GM12878 (cell line): ENCODE measurements at regions not wholly inside any gene's neighbourhood (a gene's known extent, or its start where the extent isn't known, plus 50 kb on each side); places are given as distances from the start of the nearest gene placed in this dataset.

Experiments used
- ATAC-seq: fragments of 200-7000 bp; cut with Tn5 transposase; 3 replicates; pipeline ENCODE4 v1.9.1; 2020; ENCODE audit warnings: mild to moderate bottlenecking, moderate library complexity
- BruUV-seq: library from RNA; stranded (reverse); fragments of 400-500 nt; replicated peaks from 2 replicates; lab custom pipeline; 2021; lab: Mats Ljungman, UMichigan
- CTCF ChIA-PET: fragments of 300-600 bp; sonication (Branson Sonifier 250); formaldehyde crosslinking; extraction: SDS; loops from one replicate; lab custom pipeline; 2021; ENCODE audit warnings: inconsistent platforms; lab: Yijun Ruan, JAX
- POLR2A ChIA-PET: fragments of 350-600 bp; formaldehyde crosslinking; extraction: SDS; loops from one replicate; lab custom pipeline; 2021; ENCODE audit warnings: inconsistent platforms; lab: Charles Lee
- RAD21 ChIA-PET: fragments of 300-600 bp; sonication (Branson Sonifier 250); formaldehyde crosslinking; loops from one replicate; lab custom pipeline; 2023; ENCODE audit warnings: antibody characterized with exemption; ENCODE audit not compliant: unreplicated experiment; lab: Charles Lee
- SMC1A ChIA-PET: fragments of 300-600 bp; sonication (Branson Sonifier 250); formaldehyde crosslinking; loops from one replicate; lab custom pipeline; 2023; ENCODE audit not compliant: unreplicated experiment, uncharacterized antibody; lab: Charles Lee
- DNase-seq: peaks from one replicate; pipeline ENCODE4 v3.0.0-alpha.2; 2011; ENCODE audit warnings: low read depth, low spot score
- FAIRE-seq: peaks from 3 replicates; lab custom pipeline; 2011; peaks lifted over from hg19 to GRCh38; lab: Jason Lieb, UNC
- H2AFZ ChIP-seq: 2 replicates; pipeline ENCODE4 v1.6.0; 2011; ENCODE audit warnings: low read depth, low read length, control low read depth; ENCODE audit not compliant: control insufficient read depth
- H3K27ac ChIP-seq: 2 replicates; pipeline ENCODE4 v1.5.1; 2011; ENCODE audit warnings: control low read depth; ENCODE audit not compliant: control insufficient read depth, insufficient read depth
- H3K27me3 ChIP-seq, 2 experiments: replicated peaks in 1 of 2; 2 replicates each; pipeline versions ENCODE4 v1.6.0 to v1.6.1; 2011; ENCODE audit warnings: low read length in 1 of 2; ENCODE audit not compliant: control insufficient read depth in 2 of 2, insufficient read depth in 2 of 2
- H3K36me3 ChIP-seq, 2 experiments: 2 replicates each; pipeline ENCODE4 v1.5.1; 2011; ENCODE audit warnings: low read length in 1 of 2; ENCODE audit not compliant: control insufficient read depth in 2 of 2, insufficient read depth in 2 of 2
- H3K4me1 ChIP-seq: 2 replicates; pipeline ENCODE4 v1.6.1; 2011; ENCODE audit warnings: mild to moderate bottlenecking, low read length, moderate library complexity, mixed read lengths; ENCODE audit not compliant: control insufficient read depth, insufficient read depth
- H3K4me2 ChIP-seq: 2 replicates; pipeline ENCODE4 v1.6.0; 2011; ENCODE audit warnings: control low read depth; ENCODE audit not compliant: control insufficient read depth, insufficient read depth
- H3K4me3 ChIP-seq: fragments of 200-600 bp; sonication (generic); 2 replicates; pipeline ENCODE4 v1.5.1; 2016
- H3K79me2 ChIP-seq: 2 replicates; pipeline ENCODE4 v1.6.0; 2011; ENCODE audit warnings: low read length; ENCODE audit not compliant: control insufficient read depth, insufficient read depth
- H3K9ac ChIP-seq: 2 replicates; pipeline ENCODE4 v1.8.0; 2011; ENCODE audit warnings: low read length, control low read depth, mixed read lengths; ENCODE audit not compliant: control insufficient read depth, insufficient read depth
- H3K9me3 ChIP-seq: replicated peaks from 3 replicates; pipeline ENCODE4 v1.5.1; 2011; ENCODE audit warnings: mild to moderate bottlenecking, low read length; ENCODE audit not compliant: control insufficient read depth, insufficient read depth
- H4K20me1 ChIP-seq: 2 replicates; pipeline ENCODE4 v1.6.0; 2011; ENCODE audit not compliant: control insufficient read depth, insufficient read depth
- CBX3 ChIP-seq: fragments of 200-600 bp; sonication (generic); IDR thresholded peaks from 2 replicates; pipeline ENCODE4 v1.6.1; 2016; ENCODE audit warnings: low read depth, borderline replicate concordance
- NFYB ChIP-seq: IDR thresholded peaks from 2 replicates; pipeline ENCODE4 v1.6.1; 2011; ENCODE audit warnings: low read depth, mild to moderate bottlenecking, low read length, improper control_type of control experiment, moderate library complexity; ENCODE audit not compliant: insufficient read depth
- NR2C1 ChIP-seq: fragments of 450-650 bp; IDR thresholded peaks from 2 replicates; pipeline ENCODE4 v1.6.1; 2017; ENCODE audit warnings: antibody characterized with exemption, mild to moderate bottlenecking, moderate library complexity
- RCOR1 ChIP-seq: conservative IDR thresholded peaks from 2 replicates; pipeline ENCODE4 v1.6.1; 2012; ENCODE audit warnings: low read depth, low read length, improper control_type of control experiment
- SMAD1 ChIP-seq: fragments of 450-650 bp; IDR thresholded peaks from 2 replicates; pipeline ENCODE4 v1.6.1; 2018; ENCODE audit warnings: mild to moderate bottlenecking, low read depth; ENCODE audit not compliant: partially characterized antibody
- YBX1 ChIP-seq: fragments of 450-650 bp; IDR thresholded peaks from 2 replicates; pipeline ENCODE4 v1.6.1; 2016; ENCODE audit warnings: antibody characterized with exemption
- ZNF384 ChIP-seq: IDR thresholded peaks from 2 replicates; pipeline ENCODE4 v1.6.1; 2012; ENCODE audit warnings: low read depth, mild to moderate bottlenecking, low read length, improper control_type of control experiment, borderline replicate concordance
- ZNF622 ChIP-seq: fragments of 450-650 bp; IDR thresholded peaks from 2 replicates; pipeline ENCODE4 v1.6.1; 2017; ENCODE audit warnings: mild to moderate bottlenecking, inconsistent platforms
- WGBS: methylation state at CpG from one replicate; pipeline ENCODE4 v1.1.6; 2016; ENCODE audit warnings: low lambda C conversion rate; ENCODE audit not compliant: insufficient replicate concordance, insufficient coverage; ENCODE audit errors: missing lambda C conversion rate; 5-methylcytosine and 5-hydroxymethylcytosine counted together
- in situ Hi-C: fragments of 300-500 bp; cut with MboI; formaldehyde crosslinking; loops from 9 replicates; pipeline ENCODE4 v1.14.3; 2018; ENCODE audit warnings: mixed read lengths
- intact Hi-C: fragments of 100-400 bp; cut with micrococcal nuclease; formaldehyde crosslinking; loops from one replicate; pipeline ENCODE4 v1.14.2; 2022; ENCODE audit not compliant: unreplicated experiment
- TF ChIP-seq, protein P1 (sequence below): fragments of 450-650 bp; IDR thresholded peaks from 2 replicates; pipeline ENCODE4 v1.6.1; 2017; ENCODE audit warnings: mild to moderate bottlenecking, moderate library complexity
- TF ChIP-seq, protein P2 (sequence below): IDR thresholded peaks from 2 replicates; pipeline ENCODE4 v1.6.1; 2012; ENCODE audit warnings: low read depth, low read length, improper control_type of control experiment
- TF ChIP-seq, protein P3 (sequence below): IDR thresholded peaks from 2 replicates; pipeline ENCODE4 v1.6.1; 2011; ENCODE audit warnings: mild to moderate bottlenecking, low read depth, low read length, moderate library complexity; ENCODE audit not compliant: insufficient replicate concordance
- TF ChIP-seq, protein P4 (sequence below): fragments of 450-650 bp; conservative IDR thresholded peaks from 2 replicates; pipeline ENCODE4 v1.6.1; 2017; ENCODE audit warnings: mild to moderate bottlenecking, moderate library complexity
- TF ChIP-seq, protein P5 (sequence below): IDR thresholded peaks from 2 replicates; pipeline ENCODE4 v1.6.1; 2011; ENCODE audit warnings: low read depth, mild to moderate bottlenecking, low read length, moderate library complexity, borderline replicate concordance; ENCODE audit errors: extremely low read depth
- TF ChIP-seq, protein P6 (sequence below): fragments of 450-650 bp; IDR thresholded peaks from 2 replicates; pipeline ENCODE4 v1.6.1; 2014; ENCODE audit warnings: mild to moderate bottlenecking

DNA sequence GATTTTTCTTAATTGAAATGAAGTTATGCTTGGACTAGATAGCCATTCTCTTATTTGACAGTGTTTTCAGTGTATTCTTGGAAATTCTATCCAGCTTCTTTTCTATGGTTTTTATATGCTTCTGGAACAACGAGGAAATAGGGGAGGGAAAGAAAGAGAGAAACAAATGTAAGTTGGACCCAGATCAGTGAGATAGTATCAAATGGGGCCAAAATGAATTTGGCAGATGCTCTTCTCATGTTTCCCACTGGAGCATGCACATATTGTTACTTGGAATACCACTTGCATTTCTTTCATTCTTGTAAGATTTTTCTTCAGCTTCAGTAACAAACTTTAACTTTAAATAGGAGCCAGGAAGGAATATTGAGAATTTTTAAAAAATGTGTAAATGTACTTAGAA, 312.3 kb downstream of the PRL start:
- H3K4me1 ChIP-seq, result 0 out of 2 replicates have a peak, but pooled peaks cover 2% of the 10 kb centered on the region
- POLR2A ChIA-PET, result no interaction called here
- intact Hi-C loops, result no loop called here
- in situ Hi-C loops, result no loop called here
- H4K20me1 ChIP-seq, result no peaks in the 10 kb centered on the region
- no peaks in the 10 kb centered on the region; the same call in 1 of the 3 replicates for H3K9me3 ChIP-seq
- no peak overlapping the region for H3K27ac ChIP-seq
- CTCF ChIA-PET, result interaction anchor here (1.3 kb wide), 1 partner anchor 13 kb away, joined by 5 read pairs; no protein-coding TSS in a partner anchor
- RAD21 ChIA-PET, result interaction anchor here (0.6 kb wide), 1 partner anchor 304 kb away, joined by 3 read pairs; no protein-coding TSS in a partner anchor
- H3K4me2 ChIP-seq, result no peak overlapping the region
- DNase-seq (no peak), ATAC-seq (no peak), FAIRE-seq (no peak)
- no peaks in the 10 kb centered on the region for H3K27me3 ChIP-seq
- H3K36me3 ChIP-seq, result no peaks in the 10 kb centered on the region
- no peak overlapping the region for H2AFZ ChIP-seq
- 0% methylated on average over 1 of the region's 1 CpG for WGBS
- no TSS peak for BruUV-seq
- no peak overlapping the region for H3K4me3 ChIP-seq
- H3K79me2 ChIP-seq, result no peaks in the 10 kb centered on the region
- SMC1A ChIA-PET, result interaction anchor here (0.8 to 1.9 kb wide), 3 partner anchors 13 to 50 kb away, joined by 4 to 5 read pairs (median 5); no protein-coding TSS in a partner anchor
- no peak overlapping the region for H3K9ac ChIP-seq
- TF ChIP-seq, protein P1, sequence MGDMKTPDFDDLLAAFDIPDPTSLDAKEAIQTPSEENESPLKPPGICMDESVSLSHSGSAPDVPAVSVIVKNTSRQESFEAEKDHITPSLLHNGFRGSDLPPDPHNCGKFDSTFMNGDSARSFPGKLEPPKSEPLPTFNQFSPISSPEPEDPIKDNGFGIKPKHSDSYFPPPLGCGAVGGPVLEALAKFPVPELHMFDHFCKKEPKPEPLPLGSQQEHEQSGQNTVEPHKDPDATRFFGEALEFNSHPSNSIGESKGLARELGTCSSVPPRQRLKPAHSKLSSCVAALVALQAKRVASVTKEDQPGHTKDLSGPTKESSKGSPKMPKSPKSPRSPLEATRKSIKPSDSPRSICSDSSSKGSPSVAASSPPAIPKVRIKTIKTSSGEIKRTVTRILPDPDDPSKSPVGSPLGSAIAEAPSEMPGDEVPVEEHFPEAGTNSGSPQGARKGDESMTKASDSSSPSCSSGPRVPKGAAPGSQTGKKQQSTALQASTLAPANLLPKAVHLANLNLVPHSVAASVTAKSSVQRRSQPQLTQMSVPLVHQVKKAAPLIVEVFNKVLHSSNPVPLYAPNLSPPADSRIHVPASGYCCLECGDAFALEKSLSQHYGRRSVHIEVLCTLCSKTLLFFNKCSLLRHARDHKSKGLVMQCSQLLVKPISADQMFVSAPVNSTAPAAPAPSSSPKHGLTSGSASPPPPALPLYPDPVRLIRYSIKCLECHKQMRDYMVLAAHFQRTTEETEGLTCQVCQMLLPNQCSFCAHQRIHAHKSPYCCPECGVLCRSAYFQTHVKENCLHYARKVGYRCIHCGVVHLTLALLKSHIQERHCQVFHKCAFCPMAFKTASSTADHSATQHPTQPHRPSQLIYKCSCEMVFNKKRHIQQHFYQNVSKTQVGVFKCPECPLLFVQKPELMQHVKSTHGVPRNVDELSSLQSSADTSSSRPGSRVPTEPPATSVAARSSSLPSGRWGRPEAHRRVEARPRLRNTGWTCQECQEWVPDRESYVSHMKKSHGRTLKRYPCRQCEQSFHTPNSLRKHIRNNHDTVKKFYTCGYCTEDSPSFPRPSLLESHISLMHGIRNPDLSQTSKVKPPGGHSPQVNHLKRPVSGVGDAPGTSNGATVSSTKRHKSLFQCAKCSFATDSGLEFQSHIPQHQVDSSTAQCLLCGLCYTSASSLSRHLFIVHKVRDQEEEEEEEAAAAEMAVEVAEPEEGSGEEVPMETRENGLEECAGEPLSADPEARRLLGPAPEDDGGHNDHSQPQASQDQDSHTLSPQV, result no peak
- TF ChIP-seq, protein P2, sequence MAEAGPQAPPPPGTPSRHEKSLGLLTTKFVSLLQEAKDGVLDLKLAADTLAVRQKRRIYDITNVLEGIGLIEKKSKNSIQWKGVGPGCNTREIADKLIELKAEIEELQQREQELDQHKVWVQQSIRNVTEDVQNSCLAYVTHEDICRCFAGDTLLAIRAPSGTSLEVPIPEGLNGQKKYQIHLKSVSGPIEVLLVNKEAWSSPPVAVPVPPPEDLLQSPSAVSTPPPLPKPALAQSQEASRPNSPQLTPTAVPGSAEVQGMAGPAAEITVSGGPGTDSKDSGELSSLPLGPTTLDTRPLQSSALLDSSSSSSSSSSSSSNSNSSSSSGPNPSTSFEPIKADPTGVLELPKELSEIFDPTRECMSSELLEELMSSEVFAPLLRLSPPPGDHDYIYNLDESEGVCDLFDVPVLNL, result no peak
- TF ChIP-seq, protein P3, sequence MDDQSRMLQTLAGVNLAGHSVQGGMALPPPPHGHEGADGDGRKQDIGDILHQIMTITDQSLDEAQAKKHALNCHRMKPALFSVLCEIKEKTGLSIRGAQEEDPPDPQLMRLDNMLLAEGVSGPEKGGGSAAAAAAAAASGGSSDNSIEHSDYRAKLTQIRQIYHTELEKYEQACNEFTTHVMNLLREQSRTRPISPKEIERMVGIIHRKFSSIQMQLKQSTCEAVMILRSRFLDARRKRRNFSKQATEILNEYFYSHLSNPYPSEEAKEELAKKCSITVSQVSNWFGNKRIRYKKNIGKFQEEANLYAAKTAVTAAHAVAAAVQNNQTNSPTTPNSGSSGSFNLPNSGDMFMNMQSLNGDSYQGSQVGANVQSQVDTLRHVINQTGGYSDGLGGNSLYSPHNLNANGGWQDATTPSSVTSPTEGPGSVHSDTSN, result no peak
- TF ChIP-seq YBX1 (no peak), RCOR1 (no peak), NR2C1 (no peak), SMAD1 (no peak), NFYB (no peak), CBX3 (no peak), ZNF384 (no peak), ZNF622 (no peak)
- TF ChIP-seq, protein P4, sequence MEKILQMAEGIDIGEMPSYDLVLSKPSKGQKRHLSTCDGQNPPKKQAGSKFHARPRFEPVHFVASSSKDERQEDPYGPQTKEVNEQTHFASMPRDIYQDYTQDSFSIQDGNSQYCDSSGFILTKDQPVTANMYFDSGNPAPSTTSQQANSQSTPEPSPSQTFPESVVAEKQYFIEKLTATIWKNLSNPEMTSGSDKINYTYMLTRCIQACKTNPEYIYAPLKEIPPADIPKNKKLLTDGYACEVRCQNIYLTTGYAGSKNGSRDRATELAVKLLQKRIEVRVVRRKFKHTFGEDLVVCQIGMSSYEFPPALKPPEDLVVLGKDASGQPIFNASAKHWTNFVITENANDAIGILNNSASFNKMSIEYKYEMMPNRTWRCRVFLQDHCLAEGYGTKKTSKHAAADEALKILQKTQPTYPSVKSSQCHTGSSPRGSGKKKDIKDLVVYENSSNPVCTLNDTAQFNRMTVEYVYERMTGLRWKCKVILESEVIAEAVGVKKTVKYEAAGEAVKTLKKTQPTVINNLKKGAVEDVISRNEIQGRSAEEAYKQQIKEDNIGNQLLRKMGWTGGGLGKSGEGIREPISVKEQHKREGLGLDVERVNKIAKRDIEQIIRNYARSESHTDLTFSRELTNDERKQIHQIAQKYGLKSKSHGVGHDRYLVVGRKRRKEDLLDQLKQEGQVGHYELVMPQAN, result no peak
- TF ChIP-seq, protein P5, sequence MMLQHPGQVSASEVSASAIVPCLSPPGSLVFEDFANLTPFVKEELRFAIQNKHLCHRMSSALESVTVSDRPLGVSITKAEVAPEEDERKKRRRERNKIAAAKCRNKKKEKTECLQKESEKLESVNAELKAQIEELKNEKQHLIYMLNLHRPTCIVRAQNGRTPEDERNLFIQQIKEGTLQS, result no peak
- TF ChIP-seq, protein P6, sequence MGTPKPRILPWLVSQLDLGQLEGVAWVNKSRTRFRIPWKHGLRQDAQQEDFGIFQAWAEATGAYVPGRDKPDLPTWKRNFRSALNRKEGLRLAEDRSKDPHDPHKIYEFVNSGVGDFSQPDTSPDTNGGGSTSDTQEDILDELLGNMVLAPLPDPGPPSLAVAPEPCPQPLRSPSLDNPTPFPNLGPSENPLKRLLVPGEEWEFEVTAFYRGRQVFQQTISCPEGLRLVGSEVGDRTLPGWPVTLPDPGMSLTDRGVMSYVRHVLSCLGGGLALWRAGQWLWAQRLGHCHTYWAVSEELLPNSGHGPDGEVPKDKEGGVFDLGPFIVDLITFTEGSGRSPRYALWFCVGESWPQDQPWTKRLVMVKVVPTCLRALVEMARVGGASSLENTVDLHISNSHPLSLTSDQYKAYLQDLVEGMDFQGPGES, result no peak
